ENCODE measurements at regions not wholly inside any gene's neighbourhood (a gene's known extent, or its start where the extent isn't known, plus 50 kb on each side); places are given as distances from the start of the nearest gene placed in this dataset.

GRCh38 chr15:70347321-70348225, 249.9 kb upstream of the TLE3 start:
- DNase-seq (ENCODE audit: low spot score), result no peak

GRCh38 chr15:70345251-70346019, 247.7 kb upstream of the TLE3 start:
- no peak for DNase-seq (ENCODE audit: low spot score)

GRCh38 chr15:70344666-70345065, 246.9 kb upstream of the TLE3 start:
- no peak for DNase-seq (ENCODE audit: low spot score)

- DNase-seq (ENCODE audit: low spot score), result no peak
These were observed 246.4 kb upstream of the TLE3 start for GRCh38 chr15:70343961-70344621.

- DNase-seq (ENCODE audit: low spot score), result no peak
These were observed 245.1 kb upstream of the TLE3 start for GRCh38 chr15:70342554-70343548.

- DNase-seq (ENCODE audit: low spot score), result no peak
These were observed 244.4 kb upstream of the TLE3 start for GRCh38 chr15:70342141-70342540.

GRCh38 chr15:70341566-70341965, 243.8 kb upstream of the TLE3 start:
- no peak for DNase-seq (ENCODE audit: low spot score)

GRCh38 chr15:70340494-70340870, 242.8 kb upstream of the TLE3 start:
- no peak for DNase-seq (ENCODE audit: low spot score)

GRCh38 chr15:70339571-70340493, 242.1 kb upstream of the TLE3 start:
- no peak for DNase-seq (ENCODE audit: low spot score)

- DNase-seq (ENCODE audit: low spot score), result no peak
These were observed 239.8 kb upstream of the TLE3 start for GRCh38 chr15:70337277-70338186.

- no peak for DNase-seq (ENCODE audit: low spot score)
These were observed 238.8 kb upstream of the TLE3 start for GRCh38 chr15:70336425-70337009.

GRCh38 chr15:70334286-70334685, 236.6 kb upstream of the TLE3 start:
- DNase-seq (ENCODE audit: low spot score), result no peak

GRCh38 chr15:70329179-70329578, 231.5 kb upstream of the TLE3 start:
- no peak for DNase-seq (ENCODE audit: low spot score)

- no peak for DNase-seq (ENCODE audit: low spot score)
These were observed 231.0 kb upstream of the TLE3 start for GRCh38 chr15:70328679-70329115.

GRCh38 chr15:70327856-70328678, 230.3 kb upstream of the TLE3 start:
- no peak for DNase-seq (ENCODE audit: low spot score)

GRCh38 chr15:70327328-70327855, 229.7 kb upstream of the TLE3 start:
- DNase-seq (ENCODE audit: low spot score), result no peak

Measured in CD4-positive, alpha-beta T cell treated with Interleukin-15 for 4 hours (primary cell).